Neural crest cell (in vitro differentiated cells): ENCODE measurements at regions not wholly inside any gene's neighbourhood (a gene's known extent, or its start where the extent isn't known, plus 50 kb on each side); places are given as distances from the start of the nearest gene placed in this dataset.

Experiments used
- DNase-seq: peaks from one replicate; pipeline ENCODE4 v3.0.0; 2021; ENCODE audit warnings: low read depth, mixed read lengths, low spot score
- H3K27ac Mint-ChIP-seq: one replicate; pipeline ENCODE4 v1.8.0; 2021; ENCODE audit warnings: mild to moderate bottlenecking, mixed read lengths; ENCODE audit not compliant: unreplicated experiment
- H3K27me3 Mint-ChIP-seq: 2 replicates; pipeline ENCODE4 v1.8.0; 2021; ENCODE audit warnings: low read depth, mild to moderate bottlenecking, mixed read lengths
- H3K36me3 Mint-ChIP-seq: 2 replicates; pipeline ENCODE4 v1.8.0; 2021; ENCODE audit warnings: low read depth, mild to moderate bottlenecking, mixed read lengths
- H3K4me1 Mint-ChIP-seq: 2 replicates; pipeline ENCODE4 v1.8.0; 2021; ENCODE audit warnings: mixed read lengths
- H3K4me3 Mint-ChIP-seq: one replicate; pipeline ENCODE4 v1.8.0; 2021; ENCODE audit warnings: mild to moderate bottlenecking, mixed read lengths
- H3K9me3 Mint-ChIP-seq: 2 replicates; pipeline ENCODE4 v1.8.0; 2021; ENCODE audit warnings: mixed read lengths
- CTCF ChIP-seq: fragments of 200-600 bp; sonication (generic); conservative IDR thresholded peaks from 2 replicates; pipeline ENCODE4 v1.5.0; 2021; ENCODE audit warnings: antibody characterized with exemption, mild to moderate bottlenecking

DNA sequence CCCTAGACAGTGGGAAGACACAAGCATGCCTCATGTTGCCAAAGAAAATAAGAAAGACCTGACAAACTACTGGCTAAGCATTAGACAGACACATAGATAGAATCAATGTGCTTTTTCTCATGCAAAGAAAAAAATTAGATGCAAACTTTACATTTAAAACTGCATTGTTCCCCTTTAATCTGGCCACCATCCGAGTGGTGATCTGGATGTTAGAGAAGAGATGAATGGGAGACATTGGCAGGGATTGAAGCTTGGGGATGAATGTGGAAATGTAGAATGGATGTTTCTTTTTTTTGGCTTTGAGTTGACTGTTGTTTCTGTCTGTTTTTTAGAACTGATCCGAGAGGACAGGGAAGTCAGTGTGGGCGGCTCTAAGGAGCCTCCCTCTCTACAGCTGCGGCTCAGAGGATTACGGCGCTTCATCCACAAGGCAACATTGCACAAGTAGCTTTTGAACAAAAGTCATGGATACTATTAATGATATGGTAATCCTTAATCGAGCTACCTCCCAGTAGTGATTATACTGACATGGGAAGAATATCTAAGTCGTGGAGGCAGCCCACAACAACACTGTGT is 53.0 kb downstream of the HELT start:
- DNase-seq, result no peak
- Mint-ChIP-seq H3K27ac (no peak overlapping the region), H3K36me3 (no peaks in the 10 kb centered on the region), H3K27me3 (peaks cover 60% of the 10 kb centered on the region), H3K9me3 (no peaks in the 10 kb centered on the region), H3K4me3 (no peak overlapping the region), H3K4me1 (peaks cover 10% of the 10 kb centered on the region)
- no peak for TF ChIP-seq CTCF

- TF ChIP-seq CTCF, result no peak
- no peak overlapping the region for H3K4me3 Mint-ChIP-seq
- H3K36me3 Mint-ChIP-seq, result no peaks in the 10 kb centered on the region
- no peak overlapping the region for H3K27ac Mint-ChIP-seq
- no peak for DNase-seq
- no peaks in the 10 kb centered on the region for H3K4me1 Mint-ChIP-seq
- no peaks in the 10 kb centered on the region for H3K9me3 Mint-ChIP-seq
- H3K27me3 Mint-ChIP-seq, result peaks cover 73% of the 10 kb centered on the region
Observed at GRCh38 chr4:185079271-185079905, 61.1 kb downstream of the HELT start.

- Mint-ChIP-seq H3K36me3 (no peaks in the 10 kb centered on the region), H3K4me3 (no peak overlapping the region), H3K4me1 (no peaks in the 10 kb centered on the region), H3K27ac (no peak overlapping the region), H3K9me3 (no peaks in the 10 kb centered on the region), H3K27me3 (peaks cover 71% of the 10 kb centered on the region)
- TF ChIP-seq CTCF, result no peak
- no peak for DNase-seq
Observed at GRCh38 chr4:185080545-185080944, 62.3 kb downstream of the HELT start.

DNA sequence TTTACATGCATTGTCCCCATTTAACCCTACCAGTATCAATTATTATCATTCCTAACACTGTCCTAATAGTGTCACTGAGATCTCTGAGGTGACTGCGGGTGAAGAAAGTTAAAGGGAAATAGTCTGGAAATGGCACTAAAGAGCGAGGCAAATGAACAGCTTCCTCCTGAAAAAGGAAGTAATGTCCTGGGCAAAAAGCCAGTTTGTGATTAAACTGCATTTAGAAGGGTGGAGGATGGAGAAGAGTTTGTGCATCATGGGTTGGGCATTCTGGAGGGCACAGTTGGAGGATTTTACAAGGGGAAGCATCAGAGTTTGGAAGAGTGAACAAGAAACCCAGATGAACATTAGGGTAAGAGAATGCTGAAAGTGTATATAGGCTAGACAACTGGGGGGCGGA is 60.5 kb upstream of the SLC25A4 start:
- TF ChIP-seq CTCF, result no peak
- H3K36me3 Mint-ChIP-seq, result no peaks in the 10 kb centered on the region
- no peak overlapping the region for H3K27ac Mint-ChIP-seq
- no peak overlapping the region for H3K4me3 Mint-ChIP-seq
- peaks cover 74% of the 10 kb centered on the region for H3K27me3 Mint-ChIP-seq
- H3K9me3 Mint-ChIP-seq, result no peaks in the 10 kb centered on the region
- no peak for DNase-seq
- H3K4me1 Mint-ChIP-seq, result no peaks in the 10 kb centered on the region

DNA sequence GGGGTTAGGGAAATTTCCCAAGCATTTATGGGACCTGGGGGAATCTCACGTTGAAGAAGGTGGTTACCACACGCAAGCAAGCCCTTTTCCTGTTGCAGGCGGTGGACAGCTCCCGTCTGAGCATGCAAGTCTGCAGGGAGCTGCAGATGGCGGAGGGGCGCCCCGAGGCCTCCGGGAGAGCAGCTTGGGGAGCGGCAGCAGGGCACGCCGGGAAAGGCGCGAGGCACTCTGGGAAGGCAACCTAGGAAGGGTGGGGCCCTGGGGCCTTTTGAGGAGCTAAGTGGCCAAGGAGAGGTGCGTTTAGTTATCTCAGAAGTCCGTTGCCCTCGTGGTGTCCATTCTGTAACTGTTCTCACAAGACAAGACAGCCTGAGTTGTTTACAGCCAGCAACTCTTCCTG is 57.0 kb upstream of the SLC25A4 start:
- Mint-ChIP-seq H3K36me3 (no peaks in the 10 kb centered on the region), H3K4me3 (no peak overlapping the region), H3K4me1 (peaks cover 8% of the 10 kb centered on the region), H3K9me3 (no peaks in the 10 kb centered on the region), H3K27ac (no peak overlapping the region), H3K27me3 (peaks cover 66% of the 10 kb centered on the region)
- no peak for TF ChIP-seq CTCF
- no peak for DNase-seq
